K562 (cell line): ENCODE measurements at regions not wholly inside any gene's neighbourhood (a gene's known extent, or its start where the extent isn't known, plus 50 kb on each side); places are given as distances from the start of the nearest gene placed in this dataset.

Experiments used
- ATAC-seq: fragments of 200-7000 bp; cut with Tn5 transposase; 3 replicates; pipeline ENCODE4 v1.9.1; 2020; ENCODE audit warnings: moderate library complexity
- BruUV-seq: library from RNA; stranded (reverse); fragments of 400-500 nt; replicated peaks from 2 replicates; lab custom pipeline; 2021; lab: Mats Ljungman, UMichigan
- CTCF ChIA-PET: fragments of 300-600 bp; formaldehyde crosslinking; extraction: SDS; loops from one replicate; lab custom pipeline; 2021; ENCODE audit warnings: low intra/inter-chr PET ratio; lab: Yijun Ruan, JAX
- POLR2A ChIA-PET: fragments of 300-600, 350-650 bp; sonication (Branson Sonifier 250); formaldehyde crosslinking; extraction: SDS; loops from one replicate; lab custom pipeline; 2021; ENCODE audit warnings: antibody characterized with exemption, inconsistent platforms; lab: Yijun Ruan, JAX
- DNase-seq, 4 experiments: peaks; one replicate each; pipeline versions ENCODE4 v3.0.0 to v3.0.0-alpha.2; 2011 to 2018; ENCODE audit warnings: low spot score in 3 of 4, mixed read lengths in 3 of 4; ENCODE audit errors: extremely low read depth in 1 of 4
- FAIRE-seq: peaks from 2 replicates; lab custom pipeline; 2011; peaks lifted over from hg19 to GRCh38; lab: Jason Lieb, UNC
- H2AFZ ChIP-seq: 2 replicates; pipeline ENCODE4 v1.6.0; 2011; ENCODE audit warnings: low read depth, low read length, control low read depth, inconsistent platforms
- H3K27ac ChIP-seq: fragments of 200-600 bp; 3 replicates; pipeline ENCODE4 v1.8.0; 2011; ENCODE audit warnings: low read depth, mild to moderate bottlenecking, control low read depth, inconsistent platforms, low read length, moderate library complexity, mixed read lengths; ENCODE audit errors: extremely low read depth
- H3K27me3 ChIP-seq, 2 experiments: fragments of 300-600 bp in 1 of 2; 2 replicates in 1 of 2; 3 replicates in 1 of 2; pipeline versions ENCODE4 v1.6.0 to v1.8.0; 2011; ENCODE audit warnings: inconsistent platforms in 2 of 2, low read length in 2 of 2, mild to moderate bottlenecking in 1 of 2, mixed read lengths in 1 of 2, moderate library complexity in 1 of 2; ENCODE audit not compliant: control insufficient read depth in 2 of 2, insufficient read depth in 2 of 2
- H3K36me3 ChIP-seq: fragments of 300-600 bp; 3 replicates; pipeline ENCODE4 v1.8.0; 2011; ENCODE audit warnings: mild to moderate bottlenecking, low read length, inconsistent platforms; ENCODE audit not compliant: control insufficient read depth, insufficient read depth
- H3K4me1 ChIP-seq, 2 experiments: fragments of 200-600 bp in 1 of 2; replicated peaks in 1 of 2; 2 replicates in 1 of 2; 3 replicates in 1 of 2; pipeline versions ENCODE4 v1.5.1 to v1.8.0; 2011; ENCODE audit warnings: inconsistent platforms in 2 of 2, low read length in 2 of 2, mild to moderate bottlenecking in 1 of 2, mixed read lengths in 1 of 2, moderate library complexity in 1 of 2; ENCODE audit not compliant: control insufficient read depth in 2 of 2, insufficient read depth in 2 of 2
- H3K4me2 ChIP-seq: 2 replicates; pipeline ENCODE4 v1.6.1; 2011; ENCODE audit warnings: low read length, control low read depth, inconsistent platforms, mixed read lengths; ENCODE audit not compliant: insufficient read depth
- H3K4me3 ChIP-seq: fragments of 200-600 bp; sonication (generic), shearing (Covaris generic); 2 replicates; pipeline ENCODE4 v1.5.1; 2016; ENCODE audit warnings: control low read depth, inconsistent platforms
- H3K79me2 ChIP-seq: fragments of 200-600 bp; 3 replicates; pipeline ENCODE4 v1.8.0; 2011; ENCODE audit warnings: low read length, inconsistent platforms; ENCODE audit not compliant: control insufficient read depth, insufficient read depth
- H3K9ac ChIP-seq, 2 experiments: 2 replicates each; pipeline versions ENCODE4 v1.6.0 to v1.6.1; 2011; ENCODE audit warnings: low read depth in 2 of 2, low read length in 2 of 2, control low read depth in 1 of 2, inconsistent platforms in 1 of 2, mild to moderate bottlenecking in 1 of 2, mixed read lengths in 1 of 2; ENCODE audit not compliant: insufficient read depth in 1 of 2
- H3K9me1 ChIP-seq: one replicate; pipeline ENCODE4 v1.6.0; 2011; ENCODE audit warnings: inconsistent platforms, mild to moderate bottlenecking, low read length, moderate library complexity; ENCODE audit not compliant: control insufficient read depth, insufficient read depth
- H3K9me3 ChIP-seq: replicated peaks from 2 replicates; pipeline ENCODE4 v1.5.1; 2011; ENCODE audit warnings: low read depth, low read length, inconsistent platforms; ENCODE audit not compliant: control insufficient read depth, insufficient read depth
- H4K20me1 ChIP-seq: replicated peaks from 2 replicates; pipeline ENCODE4 v1.6.1; 2011; ENCODE audit warnings: low read length, inconsistent platforms, mixed read lengths; ENCODE audit not compliant: control insufficient read depth, insufficient read depth
- PML ChIP-seq: IDR thresholded peaks from 2 replicates; pipeline ENCODE4 v1.6.1; 2012; ENCODE audit warnings: low read length, inconsistent platforms
- PURB ChIP-seq: sonication (generic); formaldehyde crosslinking; IDR thresholded peaks from 2 replicates; pipeline ENCODE4 v1.9.0; 2021; ENCODE audit warnings: low read depth, mild to moderate bottlenecking, missing genetic modification reagents
- SETDB1 ChIP-seq: IDR thresholded peaks from one replicate; pipeline ENCODE4 v1.6.1; 2012; ENCODE audit warnings: low read length, control low read depth, inconsistent platforms
- TSC22D4 ChIP-seq: fragments of 450-650 bp; IDR thresholded peaks from 2 replicates; pipeline ENCODE4 v1.6.1; 2016; ENCODE audit warnings: missing genetic modification characterization, missing biosample characterization, control low read depth
- ZKSCAN3 ChIP-seq: fragments of 250-450 bp; sonication (Bioruptor Pico); IDR thresholded peaks from 2 replicates; pipeline ENCODE4 v1.4.0; 2020
- ZNF445 ChIP-seq: fragments of 250-450 bp; sonication (Bioruptor Pico); IDR thresholded peaks from 2 replicates; pipeline ENCODE4 v1.4.0; 2020; ENCODE audit warnings: low read depth, mild to moderate bottlenecking, moderate library complexity
- in situ Hi-C: fragments of 300-500 bp; cut with MboI; formaldehyde crosslinking; loops from 4 replicates; pipeline ENCODE4 v1.15.0; 2018; ENCODE audit warnings: inconsistent platforms, mixed read lengths
- intact Hi-C: fragments of 100-400 bp; cut with micrococcal nuclease; formaldehyde crosslinking; loops from 2 replicates; pipeline ENCODE4 v1.14.2; 2022
- TF ChIP-seq, protein P1 (sequence below): fragments of 250-450 bp; sonication (Bioruptor Pico); IDR thresholded peaks from 2 replicates; pipeline ENCODE4 v1.4.0; 2020; ENCODE audit warnings: mild to moderate bottlenecking, moderate library complexity, borderline replicate concordance
- TF ChIP-seq, protein P2 (sequence below): fragments of 450-650 bp; formaldehyde crosslinking; IDR thresholded peaks from 2 replicates; pipeline ENCODE4 v1.4.0; 2020; ENCODE audit warnings: mild to moderate bottlenecking, moderate library complexity
- TF ChIP-seq, protein P3 (sequence below): fragments of 250-450 bp; sonication (Bioruptor Pico); IDR thresholded peaks from 2 replicates; pipeline ENCODE4 v1.8.0; 2022; ENCODE audit warnings: moderate library complexity, mild to moderate bottlenecking, inconsistent platforms
- TF ChIP-seq, protein P4 (sequence below): sonication (generic); formaldehyde crosslinking; IDR thresholded peaks from 2 replicates; pipeline ENCODE4 v1.8.0; 2023; ENCODE audit warnings: mild to moderate bottlenecking, missing genetic modification reagents

DNA sequence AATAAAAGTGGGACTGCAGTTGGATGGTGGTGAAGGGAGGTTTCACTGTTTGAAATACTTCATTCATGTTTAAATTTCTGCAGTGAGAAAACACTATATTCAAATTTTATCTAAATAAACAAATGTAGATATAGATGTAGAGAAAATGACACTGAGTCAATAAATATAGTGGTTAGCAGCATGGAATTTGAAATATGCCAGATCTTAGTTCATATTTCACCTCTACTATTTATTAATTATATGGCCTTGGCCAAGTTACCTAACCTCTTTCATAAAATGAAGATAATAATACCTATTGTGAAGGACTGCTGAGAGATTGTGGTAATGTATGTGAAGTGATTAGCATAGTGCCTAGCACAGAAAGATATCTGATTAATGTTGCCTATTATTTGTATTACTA lies 70.5 kb downstream of the AGTR2 start (continued):
- TF ChIP-seq TSC22D4 (tag) (no peak), ZKSCAN3 (CRISPR knock-in tag) (no peak)
- TF ChIP-seq, protein P1, sequence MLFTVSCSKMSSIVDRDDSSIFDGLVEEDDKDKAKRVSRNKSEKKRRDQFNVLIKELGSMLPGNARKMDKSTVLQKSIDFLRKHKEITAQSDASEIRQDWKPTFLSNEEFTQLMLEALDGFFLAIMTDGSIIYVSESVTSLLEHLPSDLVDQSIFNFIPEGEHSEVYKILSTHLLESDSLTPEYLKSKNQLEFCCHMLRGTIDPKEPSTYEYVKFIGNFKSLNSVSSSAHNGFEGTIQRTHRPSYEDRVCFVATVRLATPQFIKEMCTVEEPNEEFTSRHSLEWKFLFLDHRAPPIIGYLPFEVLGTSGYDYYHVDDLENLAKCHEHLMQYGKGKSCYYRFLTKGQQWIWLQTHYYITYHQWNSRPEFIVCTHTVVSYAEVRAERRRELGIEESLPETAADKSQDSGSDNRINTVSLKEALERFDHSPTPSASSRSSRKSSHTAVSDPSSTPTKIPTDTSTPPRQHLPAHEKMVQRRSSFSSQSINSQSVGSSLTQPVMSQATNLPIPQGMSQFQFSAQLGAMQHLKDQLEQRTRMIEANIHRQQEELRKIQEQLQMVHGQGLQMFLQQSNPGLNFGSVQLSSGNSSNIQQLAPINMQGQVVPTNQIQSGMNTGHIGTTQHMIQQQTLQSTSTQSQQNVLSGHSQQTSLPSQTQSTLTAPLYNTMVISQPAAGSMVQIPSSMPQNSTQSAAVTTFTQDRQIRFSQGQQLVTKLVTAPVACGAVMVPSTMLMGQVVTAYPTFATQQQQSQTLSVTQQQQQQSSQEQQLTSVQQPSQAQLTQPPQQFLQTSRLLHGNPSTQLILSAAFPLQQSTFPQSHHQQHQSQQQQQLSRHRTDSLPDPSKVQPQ (CRISPR knock-in tag) = no peak

DNA sequence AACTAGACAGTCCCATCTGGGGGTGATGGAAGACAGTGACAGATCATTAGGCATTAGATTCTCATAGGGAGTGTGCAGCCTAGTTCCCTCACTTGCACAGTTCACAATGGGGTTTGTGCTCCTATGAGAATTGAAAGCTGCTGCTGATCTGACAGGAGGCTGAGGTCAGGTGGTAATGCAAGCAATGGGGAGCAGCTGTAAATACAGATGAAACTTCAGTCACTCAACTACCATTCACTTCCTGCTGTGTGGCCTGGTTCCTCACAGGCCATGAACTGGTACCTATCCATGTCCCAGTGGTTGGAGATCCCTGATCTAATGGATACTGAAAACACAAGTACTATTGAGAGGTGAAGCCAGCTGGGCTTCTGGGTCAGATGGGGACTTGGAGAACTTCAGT lies 72.5 kb downstream of the AGTR2 start:
- no peak for FAIRE-seq
- TF ChIP-seq ZNF445 (no peak), PML (no peak), PURB (no peak), SETDB1 (no peak)
- TF ChIP-seq, protein P2, sequence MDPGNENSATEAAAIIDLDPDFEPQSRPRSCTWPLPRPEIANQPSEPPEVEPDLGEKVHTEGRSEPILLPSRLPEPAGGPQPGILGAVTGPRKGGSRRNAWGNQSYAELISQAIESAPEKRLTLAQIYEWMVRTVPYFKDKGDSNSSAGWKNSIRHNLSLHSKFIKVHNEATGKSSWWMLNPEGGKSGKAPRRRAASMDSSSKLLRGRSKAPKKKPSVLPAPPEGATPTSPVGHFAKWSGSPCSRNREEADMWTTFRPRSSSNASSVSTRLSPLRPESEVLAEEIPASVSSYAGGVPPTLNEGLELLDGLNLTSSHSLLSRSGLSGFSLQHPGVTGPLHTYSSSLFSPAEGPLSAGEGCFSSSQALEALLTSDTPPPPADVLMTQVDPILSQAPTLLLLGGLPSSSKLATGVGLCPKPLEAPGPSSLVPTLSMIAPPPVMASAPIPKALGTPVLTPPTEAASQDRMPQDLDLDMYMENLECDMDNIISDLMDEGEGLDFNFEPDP (CRISPR knock-in tag) = no peak
- TF ChIP-seq, protein P3, sequence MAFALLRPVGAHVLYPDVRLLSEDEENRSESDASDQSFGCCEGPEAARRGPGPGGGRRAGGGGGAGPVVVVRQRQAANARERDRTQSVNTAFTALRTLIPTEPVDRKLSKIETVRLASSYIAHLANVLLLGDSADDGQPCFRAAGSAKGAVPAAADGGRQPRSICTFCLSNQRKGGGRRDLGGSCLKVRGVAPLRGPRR (CRISPR knock-in tag) = no peak
- TF ChIP-seq, protein P4, sequence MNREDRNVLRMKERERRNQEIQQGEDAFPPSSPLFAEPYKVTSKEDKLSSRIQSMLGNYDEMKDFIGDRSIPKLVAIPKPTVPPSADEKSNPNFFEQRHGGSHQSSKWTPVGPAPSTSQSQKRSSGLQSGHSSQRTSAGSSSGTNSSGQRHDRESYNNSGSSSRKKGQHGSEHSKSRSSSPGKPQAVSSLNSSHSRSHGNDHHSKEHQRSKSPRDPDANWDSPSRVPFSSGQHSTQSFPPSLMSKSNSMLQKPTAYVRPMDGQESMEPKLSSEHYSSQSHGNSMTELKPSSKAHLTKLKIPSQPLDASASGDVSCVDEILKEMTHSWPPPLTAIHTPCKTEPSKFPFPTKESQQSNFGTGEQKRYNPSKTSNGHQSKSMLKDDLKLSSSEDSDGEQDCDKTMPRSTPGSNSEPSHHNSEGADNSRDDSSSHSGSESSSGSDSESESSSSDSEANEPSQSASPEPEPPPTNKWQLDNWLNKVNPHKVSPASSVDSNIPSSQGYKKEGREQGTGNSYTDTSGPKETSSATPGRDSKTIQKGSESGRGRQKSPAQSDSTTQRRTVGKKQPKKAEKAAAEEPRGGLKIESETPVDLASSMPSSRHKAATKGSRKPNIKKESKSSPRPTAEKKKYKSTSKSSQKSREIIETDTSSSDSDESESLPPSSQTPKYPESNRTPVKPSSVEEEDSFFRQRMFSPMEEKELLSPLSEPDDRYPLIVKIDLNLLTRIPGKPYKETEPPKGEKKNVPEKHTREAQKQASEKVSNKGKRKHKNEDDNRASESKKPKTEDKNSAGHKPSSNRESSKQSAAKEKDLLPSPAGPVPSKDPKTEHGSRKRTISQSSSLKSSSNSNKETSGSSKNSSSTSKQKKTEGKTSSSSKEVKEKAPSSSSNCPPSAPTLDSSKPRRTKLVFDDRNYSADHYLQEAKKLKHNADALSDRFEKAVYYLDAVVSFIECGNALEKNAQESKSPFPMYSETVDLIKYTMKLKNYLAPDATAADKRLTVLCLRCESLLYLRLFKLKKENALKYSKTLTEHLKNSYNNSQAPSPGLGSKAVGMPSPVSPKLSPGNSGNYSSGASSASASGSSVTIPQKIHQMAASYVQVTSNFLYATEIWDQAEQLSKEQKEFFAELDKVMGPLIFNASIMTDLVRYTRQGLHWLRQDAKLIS (CRISPR knock-in tag) = no peak
- TF ChIP-seq, all 486 proteins: peak for 0
- DNase-seq = no peak
- H3K27me3 ChIP-seq = no peaks in the 10 kb centered on the region
- no peak overlapping the region for H2AFZ ChIP-seq
- ChIA-PET POLR2A (interaction anchor here (0.6 kb wide), 1 partner anchor 15 kb away, joined by 3 read pairs; no protein-coding TSS in a partner anchor), CTCF (no interaction called here)
- H3K9me1 ChIP-seq = no peaks in the 10 kb centered on the region
- H3K36me3 ChIP-seq = no peaks in the 10 kb centered on the region
- H3K27ac ChIP-seq = no peak overlapping the region
- H4K20me1 ChIP-seq = no peaks in the 10 kb centered on the region
- intact Hi-C loops (no loop called here), in situ Hi-C loops (no loop called here)
- no peaks in the 10 kb centered on the region for H3K4me1 ChIP-seq
- no peaks in the 10 kb centered on the region for H3K9me3 ChIP-seq
- no peak overlapping the region for H3K4me3 ChIP-seq
- ATAC-seq = no peak
- no peak overlapping the region for H3K4me2 ChIP-seq
- no peaks in the 10 kb centered on the region for H3K79me2 ChIP-seq
- no peak overlapping the region for H3K9ac ChIP-seq
- no TSS peak for BruUV-seq
